GM12801 (cell line): ENCODE measurements at regions not wholly inside any gene's neighbourhood (a gene's known extent, or its start where the extent isn't known, plus 50 kb on each side); places are given as distances from the start of the nearest gene placed in this dataset.

ENCODE experiments used
- TF ChIP-seq, protein P1 (sequence below): IDR thresholded peaks from one replicate; pipeline ENCODE4 v1.5.1; 2011; ENCODE audit warnings: control low read depth; ENCODE audit not compliant: insufficient read length; ENCODE audit errors: extremely low read depth

DNA sequence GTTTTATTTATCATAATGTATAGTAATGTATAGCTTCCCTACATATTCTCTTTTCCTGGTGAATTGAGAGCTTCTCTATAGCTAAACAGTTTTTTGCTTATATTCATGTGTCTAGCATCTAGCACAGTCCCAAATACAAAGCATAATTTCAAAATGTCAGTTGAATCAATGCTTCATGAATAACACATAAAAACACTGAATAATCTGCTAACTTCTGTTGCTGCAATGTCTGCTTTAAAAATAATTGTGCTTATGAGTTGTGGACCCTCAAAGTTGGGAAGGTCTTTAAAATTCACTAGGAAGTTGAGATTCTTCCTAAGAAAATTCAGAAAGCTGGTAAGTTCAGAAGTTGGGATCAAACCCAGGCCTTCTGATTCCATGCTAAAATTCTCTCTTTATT is 600.9 kb upstream of the FAM98A start:
- TF ChIP-seq, protein P1, sequence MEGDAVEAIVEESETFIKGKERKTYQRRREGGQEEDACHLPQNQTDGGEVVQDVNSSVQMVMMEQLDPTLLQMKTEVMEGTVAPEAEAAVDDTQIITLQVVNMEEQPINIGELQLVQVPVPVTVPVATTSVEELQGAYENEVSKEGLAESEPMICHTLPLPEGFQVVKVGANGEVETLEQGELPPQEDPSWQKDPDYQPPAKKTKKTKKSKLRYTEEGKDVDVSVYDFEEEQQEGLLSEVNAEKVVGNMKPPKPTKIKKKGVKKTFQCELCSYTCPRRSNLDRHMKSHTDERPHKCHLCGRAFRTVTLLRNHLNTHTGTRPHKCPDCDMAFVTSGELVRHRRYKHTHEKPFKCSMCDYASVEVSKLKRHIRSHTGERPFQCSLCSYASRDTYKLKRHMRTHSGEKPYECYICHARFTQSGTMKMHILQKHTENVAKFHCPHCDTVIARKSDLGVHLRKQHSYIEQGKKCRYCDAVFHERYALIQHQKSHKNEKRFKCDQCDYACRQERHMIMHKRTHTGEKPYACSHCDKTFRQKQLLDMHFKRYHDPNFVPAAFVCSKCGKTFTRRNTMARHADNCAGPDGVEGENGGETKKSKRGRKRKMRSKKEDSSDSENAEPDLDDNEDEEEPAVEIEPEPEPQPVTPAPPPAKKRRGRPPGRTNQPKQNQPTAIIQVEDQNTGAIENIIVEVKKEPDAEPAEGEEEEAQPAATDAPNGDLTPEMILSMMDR = no peak

DNA sequence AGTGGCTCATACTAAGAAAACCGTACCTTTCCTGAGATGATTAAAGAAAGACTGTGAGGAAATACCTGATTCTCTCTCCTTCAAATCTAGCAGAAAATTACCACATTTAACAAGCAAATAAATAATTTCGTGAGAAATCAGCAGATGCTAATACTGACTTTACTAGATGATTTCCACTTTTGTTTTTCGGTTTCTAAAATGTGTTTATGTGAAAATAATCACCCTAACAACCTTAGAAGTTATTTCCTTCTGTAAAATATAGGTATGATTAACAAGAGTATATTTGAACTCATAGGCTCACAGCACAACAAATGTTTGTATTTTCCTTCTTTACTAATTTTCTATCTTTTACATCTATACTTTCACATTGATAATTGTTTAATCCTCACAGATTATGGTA is 594.1 kb upstream of the FAM98A start:
- TF ChIP-seq, protein P1 = no peak

DNA sequence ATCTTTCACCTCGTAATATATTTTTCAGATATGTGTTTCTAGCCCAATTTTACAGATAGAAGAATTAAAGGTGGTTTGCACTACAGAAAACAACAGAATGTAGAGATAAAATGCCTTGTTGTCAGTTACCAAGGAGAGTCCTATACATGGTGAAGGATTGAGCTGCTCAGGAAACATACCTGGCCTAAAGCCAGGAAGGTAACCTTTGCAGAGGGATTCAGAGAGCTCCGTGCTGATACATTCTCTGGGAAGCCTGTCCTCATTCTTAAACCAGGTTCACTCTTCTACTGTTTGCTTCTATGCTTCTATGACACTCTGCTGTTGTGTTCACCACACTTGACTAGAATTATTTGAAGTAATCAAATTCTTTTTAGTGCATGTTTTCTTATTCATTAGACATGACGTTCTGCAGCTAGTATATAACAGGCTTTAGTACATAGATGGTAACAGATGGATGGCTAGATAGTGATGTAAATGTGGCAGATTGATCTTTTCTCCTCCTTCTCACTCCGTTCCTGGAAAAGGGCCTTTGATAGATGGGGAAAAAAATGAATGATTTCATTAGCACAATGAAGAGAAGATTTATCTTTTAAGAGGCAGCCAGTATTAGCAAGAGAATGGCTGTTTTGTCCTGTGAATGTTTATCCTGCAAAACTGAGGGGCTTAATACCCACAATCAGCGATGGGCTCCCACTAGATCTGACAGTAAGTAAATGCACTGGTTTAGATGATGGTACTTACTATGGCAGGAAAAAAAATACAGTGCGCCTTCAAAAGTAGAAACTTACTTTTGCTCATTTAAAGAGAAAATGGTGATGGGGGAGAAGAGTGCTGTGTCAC is 589.6 kb upstream of the FAM98A start:
- TF ChIP-seq, protein P1 = no peak

DNA sequence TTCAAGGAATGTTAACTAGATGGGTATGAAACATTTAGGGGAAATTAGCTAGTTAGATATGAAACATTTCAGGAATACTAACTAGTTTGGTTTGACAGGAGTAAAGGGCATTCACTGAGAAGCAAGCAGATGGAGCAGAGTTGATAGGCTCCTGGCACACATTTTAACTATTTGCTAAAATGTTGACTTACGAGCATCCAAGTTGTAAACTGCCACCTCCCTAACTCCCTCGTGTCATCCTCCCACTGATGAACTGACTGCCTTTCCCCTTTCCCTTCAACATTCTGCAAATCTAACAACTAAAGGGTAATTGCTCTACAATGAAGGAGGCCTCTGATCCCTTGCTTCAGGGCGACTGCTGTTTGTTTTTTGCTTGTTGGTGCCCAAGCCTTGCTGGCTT is 580.4 kb upstream of the FAM98A start:
- TF ChIP-seq, protein P1 = no peak

DNA sequence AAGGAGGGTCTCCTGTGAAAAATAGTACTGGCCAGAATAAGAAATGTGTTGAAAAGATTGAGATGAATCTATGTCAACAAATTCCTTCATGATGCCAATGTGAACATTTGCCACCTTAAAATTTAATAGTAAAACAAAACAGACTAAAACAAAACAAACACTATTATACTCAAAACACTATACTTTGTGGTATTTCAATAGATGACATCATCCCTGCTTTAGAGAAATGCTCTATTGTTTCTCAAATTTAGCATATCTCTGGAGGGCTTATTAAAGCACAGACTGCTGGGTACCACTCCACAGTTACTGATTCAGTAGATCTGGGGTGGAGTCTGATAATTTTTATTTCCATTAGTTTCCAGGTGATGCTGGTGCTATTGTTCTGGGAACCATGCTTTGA is 579.4 kb upstream of the FAM98A start:
- TF ChIP-seq, protein P1 = no peak

DNA sequence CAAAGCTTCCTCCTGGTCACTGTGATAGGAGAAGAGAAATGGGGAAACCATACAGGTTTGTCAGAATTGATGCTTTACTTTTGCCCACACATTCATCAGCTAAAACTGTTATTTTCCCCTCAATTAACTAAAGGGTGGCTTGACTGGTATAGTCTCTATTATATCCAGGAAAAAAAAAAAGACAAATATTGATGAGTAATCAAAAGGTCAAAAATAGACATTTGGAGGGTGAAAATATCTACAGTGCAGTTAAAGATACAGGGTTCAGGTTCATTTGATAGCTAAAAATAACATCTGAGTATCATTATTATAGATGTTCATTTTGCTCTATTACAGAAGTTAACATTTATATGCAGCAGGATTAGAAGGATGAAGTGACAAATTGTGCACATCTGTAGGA is 577.6 kb upstream of the FAM98A start:
- TF ChIP-seq, protein P1 = no peak

DNA sequence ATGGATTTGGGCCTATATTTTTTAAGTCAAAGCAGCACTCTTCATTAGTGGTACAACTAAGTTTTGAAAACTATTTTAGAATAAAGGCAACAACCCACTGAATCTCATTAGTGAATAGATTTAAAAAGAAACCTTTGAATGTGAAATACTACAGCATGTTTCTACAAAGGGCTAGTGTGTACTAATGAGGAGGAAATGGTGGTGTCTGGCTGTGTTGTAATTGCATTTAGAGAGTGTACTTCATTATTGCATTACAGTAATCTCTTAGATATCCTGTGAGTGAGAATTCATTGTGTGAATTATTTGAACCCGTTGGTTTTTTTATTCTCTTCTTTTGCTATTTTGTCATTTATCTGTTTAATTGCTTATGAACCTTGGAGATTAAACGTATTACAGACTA is 575.4 kb upstream of the FAM98A start:
- TF ChIP-seq, protein P1 = no peak
